Esophagus muscularis mucosa (tissue), 4 donors: ENCODE measurements at regions not wholly inside any gene's neighbourhood (a gene's known extent, or its start where the extent isn't known, plus 50 kb on each side); places are given as distances from the start of the nearest gene placed in this dataset.

Experiments used
- DNase-seq: peaks from one replicate; pipeline ENCODE4 v3.0.0-alpha.2; 2017; ENCODE audit errors: extremely low spot score
- H3K27ac ChIP-seq, 4 donors: fragments of 200-600 bp; sonication (generic); replicated peaks in 1 of 4; 1 replicate in 3 of 4; 2 replicates in 1 of 4; pipeline ENCODE4 v1.5.1; 2016 to 2019; ENCODE audit warnings: mild to moderate bottlenecking in 1 of 4
- H3K27me3 ChIP-seq, 4 donors: fragments of 200-600 bp; sonication (generic); one replicate each; pipeline versions ENCODE4 v1.5.1 to v1.6.0; 2016 to 2019
- H3K36me3 ChIP-seq, 4 donors: fragments of 200-600 bp; sonication (generic); one replicate each; pipeline ENCODE4 v1.5.1; 2016 to 2019
- H3K4me1 ChIP-seq, 4 donors: fragments of 200-600 bp; sonication (generic); one replicate each; pipeline ENCODE4 v1.5.1; 2016 to 2019
- H3K4me3 ChIP-seq, 4 donors: fragments of 200-600 bp; sonication (generic); 1 replicate in 2 of 4; 2 replicates in 2 of 4; pipeline ENCODE4 v1.5.1; 2016 to 2019; ENCODE audit warnings: mild to moderate bottlenecking in 4 of 4, moderate library complexity in 1 of 4
- H3K9me3 ChIP-seq, 4 donors: fragments of 200-600 bp; sonication (generic); 1 replicate in 3 of 4; 2 replicates in 1 of 4; pipeline ENCODE4 v1.5.1; 2016 to 2019
- CTCF ChIP-seq, 3 experiments: fragments of 200-600 bp in 2 of 3; fragments of 450-650 bp in 1 of 3; sonication (generic) in 2 of 3; IDR thresholded peaks; one replicate each; pipeline ENCODE4 v1.5.1; 2017 to 2019; ENCODE audit warnings: antibody characterized with exemption in 3 of 3, mild to moderate bottlenecking in 2 of 3, moderate library complexity in 1 of 3
- EP300 ChIP-seq: sonication (generic); formaldehyde crosslinking; IDR thresholded peaks from one replicate; pipeline ENCODE4 v1.6.1; 2017; ENCODE audit warnings: antibody characterized with exemption
- POLR2A ChIP-seq: fragments of 450-650 bp; IDR thresholded peaks from one replicate; pipeline ENCODE4 v1.6.1; 2017; ENCODE audit warnings: antibody characterized with exemption, moderate library complexity, mild to moderate bottlenecking, low read depth
- POLR2AphosphoS5 ChIP-seq, 2 donors: sonication (generic); formaldehyde crosslinking; IDR thresholded peaks; one replicate each; pipeline ENCODE4 v1.6.1; 2017; ENCODE audit warnings: antibody characterized with exemption in 2 of 2
- WGBS: methylation state at CpG from one replicate; pipeline ENCODE4 v1.1.5; 2018; 5-methylcytosine and 5-hydroxymethylcytosine counted together
- intact Hi-C: fragments of 100-400 bp; cut with DNase I; formaldehyde crosslinking; loops from one replicate; pipeline ENCODE4 v1.15.1; 2023

GRCh38 chr7:131753620-131754222, 197.3 kb upstream of the PODXL start:
- intact Hi-C loops: no loop called here
- no peaks in the 10 kb centered on the region for H3K9me3 ChIP-seq
- TF ChIP-seq EP300: no peak
- peak in 2 of 3 experiments; percentile 23 to 42 for TF ChIP-seq CTCF (IDR thresholded peaks at IDR 0.05)
- no peak overlapping the region for H3K4me3 ChIP-seq
- no peak for DNase-seq
- WGBS: 50% methylated on average over 11 of the region's 11 CpGs
- H3K27ac ChIP-seq: no peak overlapping the region
- no peaks in the 10 kb centered on the region for H3K36me3 ChIP-seq
- no peaks in the 10 kb centered on the region for H3K27me3 ChIP-seq
- no peaks in the 10 kb centered on the region for H3K4me1 ChIP-seq

GRCh38 chr7:131747658-131748232, 191.3 kb upstream of the PODXL start:
- no peak overlapping the region for H3K27ac ChIP-seq
- H3K9me3 ChIP-seq: no peaks in the 10 kb centered on the region
- no peak for DNase-seq
- H3K27me3 ChIP-seq: no peaks in the 10 kb centered on the region
- WGBS: 51% methylated on average over 3 of the region's 3 CpGs
- H3K4me1 ChIP-seq: no peaks in the 10 kb centered on the region
- H3K36me3 ChIP-seq: no peaks in the 10 kb centered on the region
- no peak overlapping the region for H3K4me3 ChIP-seq
- intact Hi-C loops: no loop called here
- TF ChIP-seq POLR2AphosphoS5 (IDR thresholded peaks at IDR 0.05) (no peak), EP300 (no peak), POLR2A (no peak), CTCF (IDR thresholded peaks at IDR 0.05) (no peak)

GRCh38 chr7:131745390-131746248, 189.2 kb upstream of the PODXL start:
- H3K27me3 ChIP-seq: peaks cover 0 to 7% (median 0%) of the 10 kb centered on the region in 4 donors
- intact Hi-C loops: no loop called here
- H3K4me3 ChIP-seq: no peak overlapping the region
- 49% methylated on average over 14 of the region's 15 CpGs for WGBS
- H3K36me3 ChIP-seq: no peaks in the 10 kb centered on the region
- H3K27ac ChIP-seq: no peak overlapping the region
- no peak for TF ChIP-seq EP300
- no peak for TF ChIP-seq POLR2AphosphoS5 (IDR thresholded peaks at IDR 0.05)
- no peak for TF ChIP-seq CTCF (IDR thresholded peaks at IDR 0.05)
- no peak for TF ChIP-seq POLR2A
- no peaks in the 10 kb centered on the region for H3K4me1 ChIP-seq
- H3K9me3 ChIP-seq: no peaks in the 10 kb centered on the region
- DNase-seq: no peak

GRCh38 chr7:131741446-131741845, 185.0 kb upstream of the PODXL start:
- H3K9me3 ChIP-seq: no peaks in the 10 kb centered on the region
- H3K36me3 ChIP-seq: no peaks in the 10 kb centered on the region
- intact Hi-C loops: no loop called here
- DNase-seq: no peak
- H3K4me1 ChIP-seq: no peaks in the 10 kb centered on the region
- H3K27ac ChIP-seq: no peak overlapping the region
- H3K27me3 ChIP-seq: peaks cover 0 to 29% (median 0%) of the 10 kb centered on the region in 4 donors
- H3K4me3 ChIP-seq: no peak overlapping the region
- TF ChIP-seq EP300 (no peak), CTCF (IDR thresholded peaks at IDR 0.05) (no peak), POLR2AphosphoS5 (IDR thresholded peaks at IDR 0.05) (no peak), POLR2A (no peak)
- 71% methylated on average over 4 of the region's 4 CpGs for WGBS
